NCI-H82 treated with DMSO at 0.1 percent for 48 hours (cell line): ENCODE measurements at regions not wholly inside any gene's neighbourhood (a gene's known extent, or its start where the extent isn't known, plus 50 kb on each side); places are given as distances from the start of the nearest gene placed in this dataset.

Experiments
- DNase-seq: peaks from one replicate; lab custom pipeline; 2025; ENCODE audit not compliant: unreplicated experiment; lab: John Stamatoyannopoulos, UW

- DNase-seq, result no peak
Measured at GRCh38 chr4:153939570-153939969, 150.7 kb upstream of the SFRP2 start.

DNA sequence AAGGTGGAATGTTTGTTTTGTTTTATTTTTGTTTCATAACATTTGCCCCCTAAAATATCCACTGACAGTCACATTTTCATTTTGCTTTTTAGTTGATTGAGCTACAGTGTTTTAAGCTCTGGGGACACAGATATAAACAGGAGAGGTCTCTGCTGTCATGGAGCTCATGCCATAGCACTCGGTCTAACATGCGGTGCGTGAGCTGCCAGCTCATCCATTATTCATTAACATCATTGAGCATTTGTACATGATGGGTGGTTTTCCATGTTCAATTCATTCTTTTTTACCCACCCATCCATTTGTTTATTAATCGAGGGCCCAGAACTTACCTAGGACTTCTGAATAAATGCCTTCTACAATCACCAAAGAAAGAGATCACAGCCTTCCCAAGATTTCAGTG, 150.1 kb upstream of the SFRP2 start:
- no peak for DNase-seq

DNA sequence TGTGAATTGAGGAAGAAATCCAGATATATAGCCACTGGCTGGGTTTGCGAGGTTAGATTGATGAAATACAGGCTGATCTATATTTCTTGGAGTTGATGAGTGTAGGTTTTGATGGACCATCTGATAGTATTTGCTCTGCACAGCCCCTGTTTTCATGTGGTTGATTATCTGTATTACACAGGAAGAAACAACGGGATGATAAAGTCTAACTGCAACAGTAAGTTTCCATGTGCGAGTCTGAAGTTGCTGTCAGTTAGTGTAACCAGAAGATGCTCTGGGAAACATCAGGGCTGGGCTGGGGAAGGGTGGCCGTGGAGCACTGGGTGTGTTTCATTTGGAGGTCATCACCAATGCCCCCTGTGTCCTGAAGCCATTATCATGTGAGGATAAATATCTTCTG, 148.4 kb upstream of the SFRP2 start:
- no peak for DNase-seq

GRCh38 chr4:153936121-153936520, 147.2 kb upstream of the SFRP2 start:
- DNase-seq, result no peak

DNA sequence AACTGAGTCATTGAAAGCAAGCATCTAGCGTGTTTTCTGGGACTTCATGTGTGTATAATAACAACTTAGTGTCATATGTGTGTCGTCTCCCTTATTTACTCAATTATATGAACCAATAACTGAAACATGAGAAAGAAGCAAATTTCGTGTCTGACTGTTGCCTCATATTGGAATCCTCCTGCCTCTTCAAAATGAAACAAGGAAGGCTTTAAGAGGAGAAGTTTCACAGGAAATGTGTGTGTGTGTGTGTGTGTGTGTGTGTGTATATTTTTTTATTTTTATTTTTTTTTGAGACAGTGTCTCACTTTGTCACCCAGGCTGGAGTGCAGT, 145.8 kb upstream of the SFRP2 start:
- DNase-seq, result no peak

- DNase-seq, result no peak
Measured at GRCh38 chr4:153933915-153934687, 145.2 kb upstream of the SFRP2 start.

GRCh38 chr4:153931804-153932203, 142.9 kb upstream of the SFRP2 start:
- no peak for DNase-seq

- no peak for DNase-seq
Measured at GRCh38 chr4:153929675-153930074, 140.8 kb upstream of the SFRP2 start.

GRCh38 chr4:153927451-153927850, 138.6 kb upstream of the SFRP2 start:
- no peak for DNase-seq

- no peak for DNase-seq
Measured at GRCh38 chr4:153922148-153922547, 133.3 kb upstream of the SFRP2 start.

DNA sequence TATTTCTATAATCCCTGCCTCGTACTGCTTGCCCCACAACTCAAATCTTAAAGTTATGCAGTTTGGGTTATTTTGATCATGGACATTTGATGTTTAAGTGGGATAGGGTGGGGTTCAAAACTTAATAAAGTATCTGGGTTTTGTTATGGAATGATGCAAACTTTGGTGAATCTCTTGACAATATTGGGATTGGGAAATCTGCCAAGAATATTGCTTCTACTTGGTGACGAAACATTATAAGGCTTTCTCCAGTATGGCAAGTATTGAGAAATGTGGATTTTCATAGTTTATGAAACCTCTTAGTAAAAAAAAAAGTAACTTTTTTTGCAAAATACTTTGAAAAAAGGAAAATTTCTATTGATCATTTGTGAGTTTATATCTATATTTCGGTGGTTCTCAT, 130.8 kb upstream of the SFRP2 start:
- DNase-seq, result no peak

GRCh38 chr4:153916273-153916755, 127.4 kb upstream of the SFRP2 start:
- DNase-seq, result no peak

DNA sequence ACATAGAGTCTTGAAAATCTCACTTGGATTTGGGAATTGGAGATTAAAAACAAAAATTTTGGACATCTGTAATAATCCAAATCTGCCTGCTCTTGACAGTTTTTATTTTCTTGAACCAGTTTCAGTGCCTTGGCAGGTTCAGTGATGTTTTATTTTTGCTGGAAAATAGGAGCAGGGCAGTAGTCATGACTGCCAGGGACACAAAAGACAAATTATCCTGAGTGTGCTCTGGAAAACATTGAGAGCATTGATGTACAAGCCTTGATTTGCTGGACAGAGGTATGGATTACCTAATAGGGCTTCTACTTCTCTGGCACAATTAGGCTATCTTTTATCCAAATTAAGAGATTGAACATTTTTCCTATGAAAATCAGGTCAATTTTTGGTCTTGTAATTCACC, 123.4 kb upstream of the SFRP2 start:
- DNase-seq, result no peak

- DNase-seq, result no peak
Measured at GRCh38 chr4:153909672-153910071, 120.8 kb upstream of the SFRP2 start.

DNA sequence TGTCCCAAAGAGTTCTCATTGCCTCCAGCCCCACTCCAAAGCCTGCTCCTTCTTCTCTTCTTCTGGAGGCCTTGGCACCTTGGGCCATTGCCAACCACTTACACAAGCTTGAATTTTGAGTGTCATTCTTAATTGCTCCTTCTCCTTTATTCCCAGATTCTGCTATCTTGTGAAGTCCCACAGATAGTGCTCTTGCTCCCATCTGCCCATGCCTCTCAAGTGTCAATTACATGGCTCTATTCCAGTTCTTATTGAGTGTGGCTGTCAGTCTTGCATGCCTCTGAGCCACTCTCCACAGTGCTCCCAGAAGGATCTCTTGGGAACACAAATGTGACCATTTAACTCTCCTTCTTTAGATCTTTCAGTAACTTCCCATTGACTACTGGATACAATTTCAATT, 117.3 kb upstream of the SFRP2 start:
- no peak for DNase-seq

DNA sequence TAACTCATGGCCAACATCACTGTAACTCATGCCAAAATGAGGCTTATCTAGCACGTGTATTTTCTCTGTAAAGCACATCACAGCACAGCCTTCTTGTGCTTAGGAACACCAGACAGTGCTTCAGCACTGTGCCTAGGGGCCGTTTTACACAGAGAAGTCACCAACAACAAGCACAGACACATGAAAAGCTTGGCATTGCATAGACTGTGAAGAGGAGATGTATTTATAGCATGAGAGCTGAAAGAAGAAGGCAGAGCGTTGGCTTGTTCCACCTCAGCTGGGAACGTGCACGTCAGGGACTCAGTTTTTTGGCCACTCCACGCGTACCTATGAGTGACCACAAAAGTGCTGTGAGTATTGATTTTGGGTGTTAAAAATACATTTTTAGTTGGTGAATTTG, 116.3 kb upstream of the SFRP2 start:
- no peak for DNase-seq

DNA sequence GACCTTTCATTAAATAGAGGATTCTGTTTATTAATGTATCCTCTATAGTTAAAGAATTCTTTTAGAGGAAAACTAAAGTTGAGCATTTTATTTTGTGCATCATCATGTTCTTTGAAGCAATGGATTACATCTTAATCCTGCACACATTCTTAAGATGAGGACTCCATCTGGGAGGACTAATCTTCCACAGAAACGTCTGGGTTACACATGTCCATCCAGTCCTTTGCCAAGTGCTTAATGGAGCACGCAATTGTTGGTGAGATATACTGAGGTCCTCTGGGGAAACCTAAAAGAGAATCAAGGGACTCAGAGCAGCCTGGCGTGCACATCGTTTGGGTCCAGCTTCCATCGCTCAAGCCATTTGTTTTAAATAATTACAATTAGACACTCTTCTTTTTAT, 115.1 kb upstream of the SFRP2 start:
- peak; percentile 33 for DNase-seq

DNA sequence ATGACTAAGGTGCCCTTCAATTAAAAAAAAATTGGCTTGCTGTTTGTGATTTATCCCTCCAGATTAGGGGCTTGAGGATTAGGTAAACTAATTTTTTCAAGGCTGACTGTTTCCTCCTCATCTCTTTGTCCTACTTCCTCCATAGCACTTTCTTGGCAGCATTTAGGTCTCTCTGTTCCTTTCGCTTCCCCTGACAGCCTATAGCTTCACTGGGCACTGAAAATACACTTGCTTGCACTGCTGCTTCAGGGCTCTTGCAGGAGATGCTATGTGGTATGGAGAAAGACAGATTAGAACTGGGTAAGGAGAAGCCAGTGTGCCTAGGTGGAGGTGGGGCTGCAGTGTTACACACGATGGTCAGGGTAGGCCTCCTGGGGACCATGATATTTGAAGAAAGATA, 112.3 kb upstream of the SFRP2 start:
- DNase-seq, result no peak

DNA sequence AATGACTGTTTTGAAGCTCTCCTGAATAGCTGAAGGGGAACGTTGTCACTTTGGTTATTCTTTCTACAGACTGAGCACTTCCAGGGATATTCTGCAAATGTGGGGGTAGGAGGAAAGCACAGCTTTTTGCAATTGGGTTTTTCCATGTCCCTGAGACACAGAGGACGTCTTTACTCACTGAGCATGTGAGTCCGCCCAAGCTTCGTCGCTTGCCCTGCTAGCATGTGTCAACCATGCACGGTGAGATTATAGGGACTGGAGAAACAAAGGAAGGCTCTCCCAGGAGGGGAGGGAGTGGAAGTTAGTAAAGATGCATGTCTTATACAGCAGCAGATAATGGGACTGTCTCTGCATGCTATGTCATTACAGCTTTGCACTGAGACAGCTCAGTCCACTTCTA, 111.5 kb upstream of the SFRP2 start:
- DNase-seq, result no peak

DNA sequence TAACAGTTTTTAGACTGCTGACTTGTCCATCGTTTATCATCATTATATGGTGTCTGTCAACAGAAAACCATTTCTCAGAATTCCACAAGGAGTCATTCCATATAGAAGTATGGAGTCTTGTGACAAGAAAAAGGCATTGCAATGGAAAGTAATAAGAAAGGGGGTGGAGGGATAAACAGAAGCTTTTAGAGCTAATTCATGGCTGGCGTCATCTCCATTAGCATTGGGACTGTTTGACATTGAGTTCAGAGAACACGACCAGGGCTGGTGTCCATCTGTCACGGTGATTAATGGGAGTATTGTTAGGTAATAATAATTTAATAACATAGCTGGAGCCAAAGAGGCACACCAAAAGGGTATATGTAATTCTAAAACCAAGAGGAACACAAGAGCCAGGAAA, 101.9 kb upstream of the SFRP2 start:
- DNase-seq, result no peak

DNA sequence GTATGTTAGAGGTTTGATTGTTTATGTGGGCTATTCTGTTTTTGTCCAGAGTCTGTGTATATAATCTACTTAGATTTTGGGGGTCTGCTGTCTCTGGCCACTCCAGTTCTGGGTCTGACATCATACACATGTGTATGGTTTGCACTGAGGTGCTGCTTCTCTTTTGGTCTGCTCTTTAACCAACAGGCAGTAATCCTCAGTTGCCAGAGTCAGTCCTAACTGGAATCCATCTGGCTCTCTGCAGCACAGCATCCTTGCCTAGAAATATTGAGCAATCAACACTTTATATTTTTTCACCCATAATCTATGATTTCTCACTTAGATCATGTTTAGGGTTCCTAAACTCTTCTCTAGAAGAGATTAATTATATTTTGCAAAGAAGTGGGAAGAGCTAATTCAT, 98.3 kb upstream of the SFRP2 start:
- DNase-seq, result no peak

DNA sequence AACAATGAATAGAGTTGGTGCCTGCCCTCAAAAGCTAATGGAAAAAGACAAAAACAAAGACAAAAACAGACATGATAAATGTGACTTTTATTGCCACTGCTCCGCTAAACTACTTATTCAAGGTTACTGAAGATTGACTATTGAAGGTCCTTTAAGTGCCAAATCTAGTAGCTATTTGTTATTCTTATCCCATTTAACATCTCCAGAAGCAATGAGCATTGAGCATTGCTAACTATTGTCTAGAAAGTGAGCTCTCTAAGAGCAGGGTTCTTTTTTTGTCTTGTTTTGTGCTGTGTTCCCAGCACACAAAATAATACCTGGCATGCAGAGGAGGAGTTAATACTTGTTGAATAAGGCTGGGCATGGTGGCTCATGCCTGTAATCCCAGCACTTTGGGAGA, 95.4 kb upstream of the SFRP2 start:
- DNase-seq, result no peak

DNA sequence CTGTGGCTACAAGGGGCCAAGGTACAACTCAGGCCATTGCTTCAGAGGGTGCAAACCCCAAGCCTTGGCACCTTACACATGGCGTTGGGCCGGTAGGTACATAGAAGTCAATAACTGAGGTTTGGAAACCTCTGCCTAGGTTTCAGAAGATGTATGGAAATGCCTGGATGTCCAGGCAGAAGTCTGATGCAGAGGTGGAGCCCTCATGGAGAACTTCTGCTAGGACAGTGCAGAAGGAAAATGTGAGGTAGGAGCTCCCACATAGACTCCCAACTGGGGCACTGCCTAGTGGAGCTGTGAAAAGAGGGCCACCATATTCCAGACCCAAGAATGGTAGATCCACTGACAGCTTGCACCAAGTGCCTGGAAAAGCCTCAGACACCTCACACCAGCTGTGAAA, 92.1 kb upstream of the SFRP2 start:
- DNase-seq, result no peak
